HepG2 (cell line): ENCODE measurements at regions not wholly inside any gene's neighbourhood (a gene's known extent, or its start where the extent isn't known, plus 50 kb on each side); places are given as distances from the start of the nearest gene placed in this dataset.

ENCODE experiments used
- ATAC-seq: fragments of 200-7000 bp; cut with Tn5 transposase; 3 replicates; pipeline ENCODE4 v1.9.1; 2020; ENCODE audit warnings: mild to moderate bottlenecking, moderate library complexity
- BruUV-seq: library from RNA; stranded (reverse); fragments of 400-500 nt; replicated peaks from 2 replicates; lab custom pipeline; 2021; lab: Mats Ljungman, UMichigan
- CTCF ChIA-PET: fragments of 300-600 bp; formaldehyde crosslinking; extraction: SDS; loops from one replicate; lab custom pipeline; 2021; ENCODE audit warnings: low total read pairs, inconsistent platforms, low intra/inter-chr PET ratio; lab: Yijun Ruan, JAX
- POLR2A ChIA-PET: fragments of 350-600 bp; sonication (Branson Sonifier 250); formaldehyde crosslinking; loops from one replicate; lab custom pipeline; 2020; ENCODE audit warnings: antibody characterized with exemption, inconsistent platforms; lab: Yijun Ruan, JAX
- DNase-seq: peaks from one replicate; pipeline ENCODE4 v3.0.0-alpha.2; 2015; ENCODE audit warnings: low spot score
- FAIRE-seq: peaks from 3 replicates; lab custom pipeline; 2011; peaks lifted over from hg19 to GRCh38; lab: Jason Lieb, UNC
- H2AFZ ChIP-seq: one replicate; pipeline ENCODE4 v1.6.1; 2011; ENCODE audit warnings: low read length, inconsistent platforms
- H3K27ac ChIP-seq: fragments of 300-600 bp; 3 replicates; pipeline ENCODE4 v1.8.0; 2011; ENCODE audit warnings: mixed run types, mild to moderate bottlenecking, mixed read lengths, low read length, inconsistent platforms; ENCODE audit not compliant: insufficient read depth; ENCODE audit errors: extremely low read length
- H3K27me3 ChIP-seq, 2 experiments: fragments of 200-600 bp in 1 of 2; 2 replicates in 1 of 2; 3 replicates in 1 of 2; pipeline versions ENCODE4 v1.6.0 to v1.8.0; 2011; ENCODE audit warnings: low read length in 2 of 2, mild to moderate bottlenecking in 2 of 2, moderate library complexity in 2 of 2, inconsistent platforms in 1 of 2; ENCODE audit not compliant: insufficient read depth in 2 of 2, control insufficient read depth in 1 of 2
- H3K36me3 ChIP-seq, 2 experiments: fragments of 200-600 bp in 1 of 2; replicated peaks in 1 of 2; 2 replicates in 1 of 2; 3 replicates in 1 of 2; pipeline versions ENCODE4 v1.5.1 to v1.8.0; 2011; ENCODE audit warnings: low read length in 2 of 2, inconsistent platforms in 1 of 2; ENCODE audit not compliant: insufficient read depth in 2 of 2, control insufficient read depth in 1 of 2
- H3K4me1 ChIP-seq: 2 replicates; pipeline ENCODE4 v1.5.1; 2012; ENCODE audit warnings: low read length, inconsistent platforms; ENCODE audit not compliant: insufficient read depth
- H3K4me2 ChIP-seq: 2 replicates; pipeline ENCODE4 v1.6.0; 2011; ENCODE audit warnings: low read depth, low read length, inconsistent platforms
- H3K4me3 ChIP-seq, 3 experiments: fragments of 200-600 bp in 1 of 3; sonication (generic), shearing (Covaris generic) in 1 of 3; replicated peaks in 1 of 3; 2 replicates each; pipeline ENCODE4 v1.5.1; 2011 to 2016; ENCODE audit warnings: low read length in 3 of 3, inconsistent platforms in 2 of 3, low read depth in 2 of 3, mild to moderate bottlenecking in 2 of 3, control low read depth in 1 of 3, mixed read lengths in 1 of 3; ENCODE audit not compliant: insufficient read depth in 1 of 3
- H3K79me2 ChIP-seq: one replicate; pipeline ENCODE4 v1.6.1; 2011; ENCODE audit warnings: low read length, inconsistent platforms; ENCODE audit not compliant: insufficient read depth
- H3K9ac ChIP-seq: 2 replicates; pipeline ENCODE4 v1.6.0; 2011; ENCODE audit warnings: mild to moderate bottlenecking, low read depth, low read length, inconsistent platforms; ENCODE audit not compliant: insufficient read depth
- H3K9me3 ChIP-seq: 2 replicates; pipeline ENCODE4 v1.5.1; 2012; ENCODE audit warnings: mild to moderate bottlenecking, low read length
- H4K20me1 ChIP-seq: 2 replicates; pipeline ENCODE4 v1.6.0; 2011; ENCODE audit warnings: inconsistent platforms, mild to moderate bottlenecking, low read length, moderate library complexity; ENCODE audit not compliant: insufficient read depth
- BCL6 ChIP-seq: IDR thresholded peaks from 2 replicates; pipeline ENCODE4 v1.6.1; 2016; ENCODE audit warnings: missing genetic modification reagents, missing compliant biosample characterization
- BRF2 ChIP-seq: sonication (generic); formaldehyde crosslinking; IDR thresholded peaks from 2 replicates; pipeline ENCODE4 v1.8.1; 2022; ENCODE audit warnings: mild to moderate bottlenecking, missing genetic modification reagents
- CEBPG ChIP-seq: IDR thresholded peaks from 2 replicates; pipeline ENCODE4 v1.6.1; 2016
- CHD2 ChIP-seq: IDR thresholded peaks from 2 replicates; pipeline ENCODE4 v1.6.1; 2011; ENCODE audit warnings: low read depth, low read length, improper control_type of control experiment
- CSRNP2 ChIP-seq: sonication (generic); formaldehyde crosslinking; conservative IDR thresholded peaks from 2 replicates; pipeline ENCODE4 v1.8.0; 2022; ENCODE audit warnings: low read depth, missing genetic modification reagents
- EZH2 ChIP-seq: conservative IDR thresholded peaks from 2 replicates; pipeline ENCODE4 v1.6.1; 2012; ENCODE audit warnings: mild to moderate bottlenecking, low read depth, low read length, moderate library complexity
- HOXD1 ChIP-seq: sonication (generic); formaldehyde crosslinking; IDR thresholded peaks from 2 replicates; pipeline ENCODE4 v1.5.0; 2020; ENCODE audit warnings: missing genetic modification reagents
- KLF11 ChIP-seq: IDR thresholded peaks from 2 replicates; pipeline ENCODE4 v1.6.1; 2016; ENCODE audit warnings: missing compliant biosample characterization
- NR3C1 ChIP-seq: sonication (generic); formaldehyde crosslinking; IDR thresholded peaks from 2 replicates; pipeline ENCODE4 v1.4.0; 2020; ENCODE audit warnings: missing genetic modification reagents
- PHF20 ChIP-seq: sonication (generic); formaldehyde crosslinking; IDR thresholded peaks from 2 replicates; pipeline ENCODE4 v1.5.0; 2020; ENCODE audit warnings: mild to moderate bottlenecking, missing genetic modification reagents
- RARA ChIP-seq: IDR thresholded peaks from 2 replicates; pipeline ENCODE4 v1.6.1; 2016; ENCODE audit warnings: missing genetic modification reagents, missing compliant biosample characterization
- SMAD3 ChIP-seq: sonication (generic); formaldehyde crosslinking; IDR thresholded peaks from 2 replicates; pipeline ENCODE4 v1.4.0; 2020; ENCODE audit warnings: missing genetic modification reagents
- STAT6 ChIP-seq: sonication (generic); formaldehyde crosslinking; IDR thresholded peaks from 2 replicates; pipeline ENCODE4 v1.4.0; 2020; ENCODE audit warnings: missing genetic modification reagents, mild to moderate bottlenecking, borderline replicate concordance
- TEAD2 ChIP-seq: sonication (generic); formaldehyde crosslinking; IDR thresholded peaks from 2 replicates; pipeline ENCODE4 v1.9.0; 2021; ENCODE audit warnings: missing genetic modification reagents
- ZFP41 ChIP-seq: sonication (generic); formaldehyde crosslinking; IDR thresholded peaks from 2 replicates; pipeline ENCODE4 v1.4.0; 2020; ENCODE audit warnings: mild to moderate bottlenecking, missing genetic modification reagents, borderline replicate concordance
- ZKSCAN1 ChIP-seq: fragments of 150-350 bp; IDR thresholded peaks from 2 replicates; pipeline ENCODE4 v1.6.1; 2014; ENCODE audit warnings: low read length
- ZNF136 ChIP-seq: sonication (generic); formaldehyde crosslinking; IDR thresholded peaks from 2 replicates; pipeline ENCODE4 v1.8.1; 2022; ENCODE audit warnings: low read depth, mild to moderate bottlenecking, moderate library complexity, missing genetic modification reagents
- ZNF552 ChIP-seq: sonication (generic); formaldehyde crosslinking; IDR thresholded peaks from 2 replicates; pipeline ENCODE4 v1.9.0; 2022; ENCODE audit warnings: missing genetic modification reagents, mild to moderate bottlenecking, borderline replicate concordance
- ZNF605 ChIP-seq: sonication (generic); formaldehyde crosslinking; IDR thresholded peaks from 2 replicates; pipeline ENCODE4 v1.8.0; 2022; ENCODE audit warnings: mild to moderate bottlenecking, missing genetic modification reagents
- ZSCAN21 ChIP-seq: sonication (generic); formaldehyde crosslinking; IDR thresholded peaks from 2 replicates; pipeline ENCODE4 v1.8.0; 2022; ENCODE audit warnings: mild to moderate bottlenecking, missing genetic modification reagents, moderate library complexity, borderline replicate concordance
- WGBS: methylation state at CpG from one replicate; pipeline ENCODE4 v1.1.6; 2017; ENCODE audit warnings: low lambda C conversion rate; 5-methylcytosine and 5-hydroxymethylcytosine counted together
- in situ Hi-C: cut with HindIII; loops from 2 replicates; pipeline ENCODE4 v1.10.0; 2017; ENCODE audit warnings: low pct_unique_long_range_greater_than_20kb; ENCODE audit not compliant: extremely low pct_ligation_motif_present
- intact Hi-C: fragments of 100-400 bp; cut with micrococcal nuclease; formaldehyde crosslinking; loops from one replicate; pipeline ENCODE4 v1.10.0; 2022; ENCODE audit not compliant: unreplicated experiment

GRCh38 chr2:60118917-60119316 lies 434.5 kb downstream of the BCL11A start (continued):
- TF ChIP-seq CSRNP2: no peak

GRCh38 chr2:60118061-60118460 lies 435.4 kb downstream of the BCL11A start:
- ChIA-PET CTCF (no interaction called here), POLR2A (no interaction called here)
- DNase-seq: no peak
- no peak overlapping the region for H3K27ac ChIP-seq
- no peaks in the 10 kb centered on the region for H3K4me1 ChIP-seq
- no peak overlapping the region for H3K4me2 ChIP-seq
- H4K20me1 ChIP-seq: no peaks in the 10 kb centered on the region
- no peak for ATAC-seq
- peaks cover 4% of the 10 kb centered on the region; the same call in 1 of the 2 replicates for H3K9me3 ChIP-seq
- H3K9ac ChIP-seq: no peak overlapping the region
- no TSS peak for BruUV-seq
- no peaks in the 10 kb centered on the region for H3K36me3 ChIP-seq
- in situ Hi-C loops: no loop called here
- H3K79me2 ChIP-seq: no peaks in the 10 kb centered on the region
- no peak for FAIRE-seq
- no peak overlapping the region for H2AFZ ChIP-seq
- H3K27me3 ChIP-seq: no peaks in the 10 kb centered on the region
- WGBS: 0% methylated on average over 1 of the region's 1 CpG
- intact Hi-C loops: loop anchor here (10.0 kb wide), 1 partner anchor 113 kb away; no protein-coding TSS in a partner anchor
- H3K4me3 ChIP-seq: no peak overlapping the region
- no peak for TF ChIP-seq TEAD2 (CRISPR knock-in tag)
- no peak for TF ChIP-seq CEBPG
- no peak for TF ChIP-seq SMAD3 (CRISPR knock-in tag)
- TF ChIP-seq ZSCAN21 (CRISPR knock-in tag): no peak
- TF ChIP-seq PHF20 (CRISPR knock-in tag): no peak
- no peak for TF ChIP-seq ZKSCAN1
- TF ChIP-seq ZFP41 (CRISPR knock-in tag): no peak
- no peak for TF ChIP-seq KLF11
- no peak for TF ChIP-seq ZNF136 (CRISPR knock-in tag)
- TF ChIP-seq ZNF552 (CRISPR knock-in tag): no peak
- TF ChIP-seq BRF2 (CRISPR knock-in tag): no peak
- no peak for TF ChIP-seq HOXD1
- TF ChIP-seq ZNF605 (CRISPR knock-in tag): no peak
- TF ChIP-seq NR3C1: no peak
- TF ChIP-seq BCL6 (CRISPR knock-in tag): no peak
- no peak for TF ChIP-seq CHD2
- TF ChIP-seq RARA (CRISPR knock-in tag): no peak
- no peak for TF ChIP-seq EZH2
- no peak for TF ChIP-seq STAT6
